HL-60 (cell line): ENCODE measurements at regions not wholly inside any gene's neighbourhood (a gene's known extent, or its start where the extent isn't known, plus 50 kb on each side); places are given as distances from the start of the nearest gene placed in this dataset.

Experiments used
- DNase-seq, 2 experiments: peaks; one replicate each; pipeline ENCODE4 v3.0.0-alpha.2; 2010 to 2020; ENCODE audit warnings: low read depth in 1 of 2, low spot score in 1 of 2
- H3K27ac ChIP-seq: fragments of 250-450 bp; sonication (Bioruptor Pico); replicated peaks from 2 replicates; pipeline ENCODE4 v1.5.1; 2020; ENCODE audit warnings: mild to moderate bottlenecking, moderate library complexity
- H3K27me3 ChIP-seq: fragments of 250-450 bp; sonication (Bioruptor Pico); 2 replicates; pipeline ENCODE4 v1.5.1; 2021; ENCODE audit warnings: mild to moderate bottlenecking, moderate library complexity; ENCODE audit not compliant: insufficient read depth, poor library complexity, severe bottlenecking
- H3K4me3 ChIP-seq: replicated peaks from 2 replicates; pipeline ENCODE4 v1.5.1; 2011; ENCODE audit warnings: mild to moderate bottlenecking, control low read depth, low read length; ENCODE audit not compliant: insufficient read depth
- CTCF ChIP-seq: IDR thresholded peaks from one replicate; pipeline ENCODE4 v1.5.1; 2011; ENCODE audit warnings: low read length, control low read depth, inconsistent platforms; ENCODE audit not compliant: insufficient read depth
- GABPA ChIP-seq: IDR thresholded peaks from 2 replicates; pipeline ENCODE4 v1.6.1; 2012; ENCODE audit warnings: low read depth
- POLR2AphosphoS5 ChIP-seq: IDR thresholded peaks from 2 replicates; pipeline ENCODE4 v1.6.1; 2012; ENCODE audit warnings: low read depth
- REST ChIP-seq: IDR thresholded peaks from 2 replicates; pipeline ENCODE4 v1.6.1; 2012; ENCODE audit warnings: low read depth; ENCODE audit not compliant: insufficient replicate concordance
- SPI1 ChIP-seq: IDR thresholded peaks from 2 replicates; pipeline ENCODE4 v1.6.1; 2012; ENCODE audit warnings: low read depth, mild to moderate bottlenecking, borderline replicate concordance

GRCh38 chr11:93942176-93942575, 79.0 kb upstream of the HEPHL1 start:
- no peak for TF ChIP-seq CTCF
- no peak for TF ChIP-seq REST
- no peak for TF ChIP-seq GABPA
- TF ChIP-seq POLR2AphosphoS5: no peak
- no peak for TF ChIP-seq SPI1
- H3K27ac ChIP-seq: no peak overlapping the region
- H3K27me3 ChIP-seq: peaks cover 2% of the 10 kb centered on the region
- DNase-seq: no peak
- H3K4me3 ChIP-seq: no peak overlapping the region

- peaks cover 2% of the 10 kb centered on the region for H3K27me3 ChIP-seq
- H3K4me3 ChIP-seq: no peak overlapping the region
- DNase-seq: no peak
- no peak for TF ChIP-seq SPI1
- TF ChIP-seq GABPA: no peak
- TF ChIP-seq REST: no peak
- TF ChIP-seq CTCF: no peak
- no peak for TF ChIP-seq POLR2AphosphoS5
- H3K27ac ChIP-seq: no peak overlapping the region
These were observed 75.6 kb upstream of the HEPHL1 start for GRCh38 chr11:93945596-93945995.

GRCh38 chr11:93952082-93952780, 68.9 kb upstream of the HEPHL1 start:
- Histone ChIP-seq H3K27me3 (no peaks in the 10 kb centered on the region), H3K4me3 (no peak overlapping the region), H3K27ac (no peak overlapping the region)
- no peak for DNase-seq
- no peak for TF ChIP-seq POLR2AphosphoS5
- no peak for TF ChIP-seq CTCF
- no peak for TF ChIP-seq SPI1
- TF ChIP-seq GABPA: no peak
- no peak for TF ChIP-seq REST
